Astrocyte (in vitro differentiated cells and primary cell): ENCODE measurements at regions not wholly inside any gene's neighbourhood (a gene's known extent, or its start where the extent isn't known, plus 50 kb on each side); places are given as distances from the start of the nearest gene placed in this dataset.

Source experiments
- DNase-seq: peaks from one replicate; pipeline ENCODE4 v3.0.0-alpha.2; 2010; ENCODE audit warnings: low read depth
- FAIRE-seq: peaks from 2 replicates; lab custom pipeline; 2011; peaks lifted over from hg19 to GRCh38; lab: Jason Lieb, UNC
- H2AFZ ChIP-seq: 2 replicates; pipeline ENCODE4 v1.6.0; 2012; ENCODE audit warnings: low read depth, low read length, inconsistent platforms
- H3K27ac ChIP-seq: 2 replicates; pipeline ENCODE4 v1.5.1; 2011; ENCODE audit warnings: low read depth, low read length, inconsistent platforms
- H3K27me3 ChIP-seq: 2 replicates; pipeline ENCODE4 v1.6.0; 2011; ENCODE audit warnings: low read length, inconsistent platforms; ENCODE audit not compliant: insufficient read depth
- H3K36me3 ChIP-seq: 2 replicates; pipeline ENCODE4 v1.5.1; 2011; ENCODE audit warnings: low read length, inconsistent platforms; ENCODE audit not compliant: insufficient read depth
- H3K4me1 ChIP-seq: 2 replicates; pipeline ENCODE4 v1.5.1; 2011; ENCODE audit warnings: low read length, inconsistent platforms; ENCODE audit not compliant: insufficient read depth
- H3K4me2 ChIP-seq: 2 replicates; pipeline ENCODE4 v1.6.0; 2012; ENCODE audit warnings: low read length, inconsistent platforms
- H3K4me3 ChIP-seq: 2 replicates; pipeline ENCODE4 v1.5.1; 2011; ENCODE audit warnings: low read depth, mild to moderate bottlenecking, low read length, inconsistent platforms; ENCODE audit not compliant: insufficient read depth
- H3K79me2 ChIP-seq: 2 replicates; pipeline ENCODE4 v1.6.0; 2012; ENCODE audit warnings: mild to moderate bottlenecking, low read length, inconsistent platforms; ENCODE audit not compliant: insufficient read depth
- H3K9ac ChIP-seq: 2 replicates; pipeline ENCODE4 v1.6.0; 2012; ENCODE audit warnings: mild to moderate bottlenecking, low read length, inconsistent platforms
- H3K9me3 ChIP-seq: 2 replicates; pipeline ENCODE4 v1.5.1; 2012; ENCODE audit warnings: low read depth, mild to moderate bottlenecking, low read length, inconsistent platforms; ENCODE audit not compliant: insufficient read depth
- H4K20me1 ChIP-seq: 2 replicates; pipeline ENCODE4 v1.6.0; 2012; ENCODE audit warnings: low read length, inconsistent platforms; ENCODE audit not compliant: insufficient read depth
- H3K27ac Mint-ChIP-seq: one replicate; pipeline ENCODE4 v1.8.0; 2021; ENCODE audit warnings: mild to moderate bottlenecking, mixed read lengths; ENCODE audit not compliant: unreplicated experiment
- H3K27me3 Mint-ChIP-seq: one replicate; pipeline ENCODE4 v1.8.0; 2021; ENCODE audit warnings: low read depth, mixed read lengths; ENCODE audit not compliant: unreplicated experiment
- H3K36me3 Mint-ChIP-seq: one replicate; pipeline ENCODE4 v1.8.0; 2021; ENCODE audit warnings: low read depth, mixed read lengths; ENCODE audit not compliant: unreplicated experiment
- H3K4me1 Mint-ChIP-seq: one replicate; pipeline ENCODE4 v1.8.0; 2021; ENCODE audit warnings: low read depth, mixed read lengths; ENCODE audit not compliant: unreplicated experiment
- H3K4me3 Mint-ChIP-seq: one replicate; pipeline ENCODE4 v1.8.0; 2021; ENCODE audit warnings: mild to moderate bottlenecking, moderate library complexity, mixed read lengths; ENCODE audit not compliant: unreplicated experiment
- H3K9me3 Mint-ChIP-seq: one replicate; pipeline ENCODE4 v1.8.0; 2021; ENCODE audit warnings: mild to moderate bottlenecking, mixed read lengths; ENCODE audit not compliant: unreplicated experiment
- CTCF ChIP-seq: IDR thresholded peaks from 2 replicates; pipeline ENCODE4 v1.5.1; 2011; ENCODE audit warnings: low read depth, mild to moderate bottlenecking, inconsistent platforms, low read length, moderate library complexity; ENCODE audit not compliant: insufficient read depth
- EZH2 ChIP-seq: IDR thresholded peaks from 2 replicates; pipeline ENCODE4 v1.6.1; 2012; ENCODE audit warnings: mild to moderate bottlenecking, low read length, inconsistent platforms; ENCODE audit not compliant: insufficient read depth

GRCh38 chr11:101401245-101401644 lies 182.6 kb downstream of the TRPC6 start:
- no peaks in the 10 kb centered on the region for H3K4me1 ChIP-seq
- no peak overlapping the region for H3K27ac Mint-ChIP-seq

GRCh38 chr11:101397979-101398378 lies 185.8 kb downstream of the TRPC6 start:
- H4K20me1 ChIP-seq: no peaks in the 10 kb centered on the region
- no peaks in the 10 kb centered on the region for H3K27me3 ChIP-seq
- no peaks in the 10 kb centered on the region for H3K4me1 Mint-ChIP-seq
- peaks cover 10% of the 10 kb centered on the region for H3K9me3 Mint-ChIP-seq
- H3K9me3 ChIP-seq: no peaks in the 10 kb centered on the region
- H3K27me3 Mint-ChIP-seq: no peaks in the 10 kb centered on the region
- TF ChIP-seq CTCF (no peak), EZH2 (no peak)
- H3K4me3 ChIP-seq: no peak overlapping the region
- no peak for DNase-seq
- H2AFZ ChIP-seq: no peak overlapping the region
- H3K4me3 Mint-ChIP-seq: no peak overlapping the region
- no peak overlapping the region for H3K9ac ChIP-seq
- no peak overlapping the region for H3K27ac ChIP-seq
- H3K36me3 Mint-ChIP-seq: no peaks in the 10 kb centered on the region
- H3K4me2 ChIP-seq: no peak overlapping the region
- H3K79me2 ChIP-seq: no peaks in the 10 kb centered on the region
- H3K27ac Mint-ChIP-seq: no peak overlapping the region
- H3K4me1 ChIP-seq: no peaks in the 10 kb centered on the region
- FAIRE-seq: no peak
- H3K36me3 ChIP-seq: no peaks in the 10 kb centered on the region

More at GRCh38 chr11:101401245-101401644, 182.6 kb downstream of the TRPC6 start:
- H3K27ac ChIP-seq: no peak overlapping the region
- no peak overlapping the region for H3K4me3 ChIP-seq
- Mint-ChIP-seq H3K4me1 (no peaks in the 10 kb centered on the region), H3K36me3 (no peaks in the 10 kb centered on the region), H3K4me3 (no peak overlapping the region), H3K9me3 (no peaks in the 10 kb centered on the region), H3K27me3 (peaks cover 5% of the 10 kb centered on the region)
- no peaks in the 10 kb centered on the region for H3K36me3 ChIP-seq
- no peak for TF ChIP-seq EZH2
- TF ChIP-seq CTCF: no peak
- H3K79me2 ChIP-seq: no peaks in the 10 kb centered on the region
- H3K9me3 ChIP-seq: no peaks in the 10 kb centered on the region
- peak; percentile 56 for FAIRE-seq
- peak; percentile 29 for DNase-seq
- H3K9ac ChIP-seq: no peak overlapping the region
- H3K27me3 ChIP-seq: no peaks in the 10 kb centered on the region
- no peak overlapping the region for H3K4me2 ChIP-seq
- no peaks in the 10 kb centered on the region for H4K20me1 ChIP-seq
- no peak overlapping the region for H2AFZ ChIP-seq

GRCh38 chr11:101390539-101390938 lies 193.3 kb downstream of the TRPC6 start:
- Mint-ChIP-seq H3K27ac (no peak overlapping the region), H3K27me3 (no peaks in the 10 kb centered on the region), H3K36me3 (no peaks in the 10 kb centered on the region), H3K4me3 (no peak overlapping the region), H3K4me1 (no peaks in the 10 kb centered on the region), H3K9me3 (peaks cover 6% of the 10 kb centered on the region)
- no peaks in the 10 kb centered on the region for H3K9me3 ChIP-seq
- no peak overlapping the region for H3K27ac ChIP-seq
- no peaks in the 10 kb centered on the region for H3K79me2 ChIP-seq
- no peak overlapping the region for H2AFZ ChIP-seq
- H3K36me3 ChIP-seq: no peaks in the 10 kb centered on the region
- H3K4me2 ChIP-seq: no peak overlapping the region
- no peaks in the 10 kb centered on the region for H3K27me3 ChIP-seq
- no peak for DNase-seq
- no peak for TF ChIP-seq CTCF
- no peak for TF ChIP-seq EZH2
- H3K4me3 ChIP-seq: no peak overlapping the region
- FAIRE-seq: no peak
- H3K4me1 ChIP-seq: no peaks in the 10 kb centered on the region
- no peak overlapping the region for H3K9ac ChIP-seq
- H4K20me1 ChIP-seq: no peaks in the 10 kb centered on the region
